GM12864 (cell line): ENCODE measurements at regions not wholly inside any gene's neighbourhood (a gene's known extent, or its start where the extent isn't known, plus 50 kb on each side); places are given as distances from the start of the nearest gene placed in this dataset.

Source experiments
- DNase-seq: peaks from one replicate; pipeline ENCODE4 v3.0.0-alpha.2; 2011; ENCODE audit warnings: low read depth
- H3K4me3 ChIP-seq: 2 replicates; pipeline ENCODE4 v1.5.1; 2011; ENCODE audit warnings: mild to moderate bottlenecking, low read depth, low read length, control low read depth
- CTCF ChIP-seq: IDR thresholded peaks from 2 replicates; pipeline ENCODE4 v1.5.1; 2011; ENCODE audit warnings: low read depth, mild to moderate bottlenecking, moderate library complexity, low read length, control low read depth, inconsistent platforms; ENCODE audit errors: missing control alignments

DNA sequence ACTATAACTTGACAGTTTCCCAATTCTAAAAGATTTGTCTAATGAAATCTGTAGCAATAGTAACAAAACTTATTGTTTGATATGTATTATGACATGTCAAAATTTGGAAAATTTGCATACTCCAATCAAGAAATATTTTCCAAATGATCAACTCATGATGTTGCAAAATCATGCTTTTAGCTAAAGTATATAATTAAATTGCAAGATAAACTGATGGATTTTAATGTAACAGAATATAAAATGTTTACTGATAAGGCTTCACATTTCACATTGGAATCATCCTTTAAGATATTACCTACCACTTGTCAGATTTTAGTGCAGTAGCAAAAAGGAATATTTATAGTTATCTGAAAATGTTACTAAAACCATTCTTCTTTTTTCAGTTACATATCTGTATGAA is 421.9 kb upstream of the SEMA3D start:
- TF ChIP-seq CTCF: no peak
- no peak for DNase-seq
- no peak overlapping the region for H3K4me3 ChIP-seq

GRCh38 chr7:85602196-85602595 is 415.3 kb upstream of the SEMA3D start:
- H3K4me3 ChIP-seq: no peak overlapping the region
- DNase-seq: no peak
- TF ChIP-seq CTCF: no peak

GRCh38 chr7:85600395-85600794 is 413.5 kb upstream of the SEMA3D start:
- H3K4me3 ChIP-seq: no peak overlapping the region
- DNase-seq: no peak
- no peak for TF ChIP-seq CTCF

DNA sequence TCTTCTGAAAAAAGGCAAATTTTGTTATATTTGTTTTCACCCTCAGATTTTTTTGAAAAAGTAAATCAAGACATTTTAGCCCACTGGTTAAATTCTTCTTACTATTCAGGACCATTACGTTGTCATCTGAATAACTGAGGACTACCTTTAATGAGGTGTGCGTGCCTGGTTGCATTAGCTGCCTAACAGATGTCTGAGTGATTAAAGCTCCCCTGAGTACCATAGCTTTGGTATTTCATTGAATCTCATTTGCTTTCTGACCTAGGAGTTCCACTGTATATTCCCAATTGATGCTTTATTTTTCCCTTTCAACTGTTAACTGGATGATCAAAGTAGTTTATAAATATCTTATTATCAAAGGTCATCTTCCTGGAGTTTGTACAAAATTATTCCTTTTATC is 410.0 kb upstream of the SEMA3D start:
- no peak for DNase-seq
- no peak overlapping the region for H3K4me3 ChIP-seq
- no peak for TF ChIP-seq CTCF

DNA sequence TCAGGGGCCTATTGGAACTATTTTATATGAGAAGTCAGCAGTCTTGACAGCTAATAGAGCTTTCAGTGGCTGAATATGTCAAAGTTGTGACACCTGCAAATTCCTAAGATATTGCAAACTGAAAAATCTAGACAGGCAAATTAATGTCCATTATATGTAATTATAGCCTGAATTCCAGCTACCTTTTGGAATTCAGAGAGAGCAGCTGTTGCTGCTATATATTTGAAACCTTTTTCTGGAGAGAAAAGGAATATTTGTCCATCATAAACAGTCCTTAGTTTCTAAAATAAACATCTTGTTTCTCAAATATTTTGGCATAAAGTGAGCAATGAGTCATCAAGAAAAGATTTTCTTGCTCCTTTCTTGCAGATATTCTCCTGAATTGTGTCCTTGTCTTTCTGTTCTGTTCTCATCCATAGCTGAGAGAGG is 408.9 kb upstream of the SEMA3D start:
- no peak for TF ChIP-seq CTCF
- no peak overlapping the region for H3K4me3 ChIP-seq
- DNase-seq: no peak

GRCh38 chr7:85593355-85593754 is 406.5 kb upstream of the SEMA3D start:
- DNase-seq: no peak
- no peak for TF ChIP-seq CTCF
- H3K4me3 ChIP-seq: no peak overlapping the region

DNA sequence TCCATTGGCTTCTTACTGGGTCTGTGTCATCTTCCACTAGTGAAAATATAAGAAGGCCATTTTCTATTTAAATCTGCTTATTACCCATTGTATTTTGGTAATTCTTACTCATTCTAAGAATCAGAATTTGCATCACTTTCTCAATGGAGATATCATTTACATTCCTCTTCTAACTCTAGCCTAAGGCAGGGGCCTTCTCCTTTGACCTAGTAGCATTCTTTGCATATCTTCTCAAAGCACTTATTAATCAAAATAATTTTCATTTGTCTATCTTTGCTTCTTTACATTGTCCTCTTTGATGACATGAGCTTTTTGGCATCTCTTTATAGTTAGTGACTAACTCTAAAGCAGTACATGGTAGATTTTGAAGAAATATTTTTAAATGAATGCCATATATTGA is 400.9 kb upstream of the SEMA3D start:
- no peak overlapping the region for H3K4me3 ChIP-seq
- no peak for DNase-seq
- TF ChIP-seq CTCF: no peak
